ENCODE measurements at regions not wholly inside any gene's neighbourhood (a gene's known extent, or its start where the extent isn't known, plus 50 kb on each side); places are given as distances from the start of the nearest gene placed in this dataset.

DNA sequence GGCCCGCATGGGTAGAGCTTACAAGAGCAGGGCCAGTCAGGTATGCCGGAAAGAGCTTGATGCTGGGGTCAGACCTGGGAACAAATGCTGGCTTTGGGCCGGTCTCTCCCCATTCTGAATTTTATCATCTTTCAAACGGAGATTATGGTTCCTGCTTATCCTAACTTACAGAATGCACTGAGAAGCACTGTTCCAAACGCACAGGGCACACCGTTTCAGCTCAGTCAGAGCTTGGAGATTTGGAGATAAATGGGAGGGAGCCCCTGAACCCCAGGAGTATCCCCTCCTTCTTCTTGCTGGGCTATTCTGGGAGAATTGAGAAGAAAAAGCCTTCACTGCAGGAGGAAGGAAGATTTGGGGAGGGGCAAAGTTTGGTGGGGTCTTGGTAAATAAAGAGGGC lies 169.4 kb downstream of the DDX1 start:
- no peak overlapping the region for H3K27ac ChIP-seq
- H3K36me3 ChIP-seq, result no peaks in the 10 kb centered on the region
- TF ChIP-seq, protein P1, sequence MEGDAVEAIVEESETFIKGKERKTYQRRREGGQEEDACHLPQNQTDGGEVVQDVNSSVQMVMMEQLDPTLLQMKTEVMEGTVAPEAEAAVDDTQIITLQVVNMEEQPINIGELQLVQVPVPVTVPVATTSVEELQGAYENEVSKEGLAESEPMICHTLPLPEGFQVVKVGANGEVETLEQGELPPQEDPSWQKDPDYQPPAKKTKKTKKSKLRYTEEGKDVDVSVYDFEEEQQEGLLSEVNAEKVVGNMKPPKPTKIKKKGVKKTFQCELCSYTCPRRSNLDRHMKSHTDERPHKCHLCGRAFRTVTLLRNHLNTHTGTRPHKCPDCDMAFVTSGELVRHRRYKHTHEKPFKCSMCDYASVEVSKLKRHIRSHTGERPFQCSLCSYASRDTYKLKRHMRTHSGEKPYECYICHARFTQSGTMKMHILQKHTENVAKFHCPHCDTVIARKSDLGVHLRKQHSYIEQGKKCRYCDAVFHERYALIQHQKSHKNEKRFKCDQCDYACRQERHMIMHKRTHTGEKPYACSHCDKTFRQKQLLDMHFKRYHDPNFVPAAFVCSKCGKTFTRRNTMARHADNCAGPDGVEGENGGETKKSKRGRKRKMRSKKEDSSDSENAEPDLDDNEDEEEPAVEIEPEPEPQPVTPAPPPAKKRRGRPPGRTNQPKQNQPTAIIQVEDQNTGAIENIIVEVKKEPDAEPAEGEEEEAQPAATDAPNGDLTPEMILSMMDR (IDR thresholded peaks at IDR 0.05), result no peak
- TF ChIP-seq POLR2A (IDR thresholded peaks at IDR 0.05) (no peak), POLR2AphosphoS5 (IDR thresholded peaks at IDR 0.05) (no peak), EP300 (IDR thresholded peaks at IDR 0.05) (no peak)
- DNase-seq (no peak), ATAC-seq (ENCODE audit: low FRiP score in 2 of 2) (no peak)
- H3K27me3 ChIP-seq, result no peaks in the 10 kb centered on the region
- 62 to 77% methylated on average over 5 to 6 of the region's 6 CpGs for WGBS, 2 donors
- H3K4me3 ChIP-seq, result no peak overlapping the region
- peaks cover 0 to 7% (median 2%) of the 10 kb centered on the region in 4 donors for H3K4me1 ChIP-seq
- no peaks in the 10 kb centered on the region for H3K9me3 ChIP-seq

DNA sequence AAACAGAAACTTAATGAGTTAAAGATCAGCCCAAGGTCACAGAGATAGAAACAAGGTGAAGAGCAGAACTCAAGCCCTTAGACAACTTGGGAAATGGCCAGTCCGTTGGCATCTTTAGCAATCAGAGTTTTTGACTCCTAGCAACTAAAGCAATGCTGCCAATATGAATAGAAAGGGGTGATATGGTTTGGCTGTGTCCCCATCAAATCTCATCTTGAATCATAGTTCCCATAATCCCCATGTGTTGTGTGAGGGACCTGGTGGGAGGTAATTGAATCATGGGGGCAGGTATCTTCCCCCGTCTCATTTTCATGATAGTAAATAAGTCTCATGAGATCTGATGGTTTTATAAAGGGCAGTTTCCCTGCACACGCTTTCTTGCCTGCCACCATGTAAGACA lies 170.2 kb downstream of the DDX1 start:
- no peak overlapping the region for H3K27ac ChIP-seq
- no peaks in the 10 kb centered on the region for H3K9me3 ChIP-seq
- DNase-seq, result no peak
- no peak overlapping the region for H3K4me3 ChIP-seq
- H3K4me1 ChIP-seq, result peaks cover 0 to 7% (median 2%) of the 10 kb centered on the region in 4 donors
- H3K27me3 ChIP-seq, result no peaks in the 10 kb centered on the region
- ATAC-seq (ENCODE audit: low FRiP score in 2 of 2), result no peak
- WGBS, 2 donors, result 67 to 89% methylated on average over 3 of the region's 3 CpGs
- TF ChIP-seq, protein P1 (IDR thresholded peaks at IDR 0.05), result no peak
- TF ChIP-seq POLR2AphosphoS5 (IDR thresholded peaks at IDR 0.05) (no peak), POLR2A (IDR thresholded peaks at IDR 0.05) (no peak), EP300 (IDR thresholded peaks at IDR 0.05) (no peak)
- no peaks in the 10 kb centered on the region for H3K36me3 ChIP-seq

DNA sequence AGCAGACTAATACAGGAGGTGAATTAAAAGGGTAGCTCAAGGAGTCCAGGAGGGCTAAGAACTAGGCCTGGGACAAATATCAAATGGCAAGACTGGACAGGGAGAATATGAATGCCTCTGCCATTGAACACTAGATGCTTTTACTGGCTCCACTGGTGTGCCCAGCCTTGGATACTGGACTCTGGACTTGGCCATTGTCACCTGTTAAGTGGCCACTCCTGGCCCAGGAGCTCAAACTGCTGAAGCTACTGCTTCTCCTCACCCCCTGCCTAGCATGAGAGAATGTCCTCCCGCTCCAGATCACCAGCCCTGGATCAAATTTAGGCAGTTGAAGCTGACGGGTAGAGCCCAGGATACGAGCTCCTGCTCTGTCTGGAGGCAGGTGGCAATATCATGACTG lies 170.8 kb downstream of the DDX1 start:
- ATAC-seq (ENCODE audit: low FRiP score in 2 of 2) (no peak), DNase-seq (peak in 1 of 2 donors; percentile 1)
- no peaks in the 10 kb centered on the region for H3K27me3 ChIP-seq
- 65 to 95% methylated on average over 2 to 3 of the region's 3 CpGs for WGBS, 2 donors
- no peaks in the 10 kb centered on the region for H3K36me3 ChIP-seq
- no peak overlapping the region for H3K27ac ChIP-seq
- H3K4me1 ChIP-seq, result peaks cover 0 to 7% (median 2%) of the 10 kb centered on the region in 4 donors
- no peaks in the 10 kb centered on the region for H3K9me3 ChIP-seq
- TF ChIP-seq EP300 (IDR thresholded peaks at IDR 0.05), result no peak
- no peak for TF ChIP-seq POLR2A (IDR thresholded peaks at IDR 0.05)
- TF ChIP-seq, protein P1 (IDR thresholded peaks at IDR 0.05), result no peak
- TF ChIP-seq POLR2AphosphoS5 (IDR thresholded peaks at IDR 0.05), result no peak
- no peak overlapping the region for H3K4me3 ChIP-seq

DNA sequence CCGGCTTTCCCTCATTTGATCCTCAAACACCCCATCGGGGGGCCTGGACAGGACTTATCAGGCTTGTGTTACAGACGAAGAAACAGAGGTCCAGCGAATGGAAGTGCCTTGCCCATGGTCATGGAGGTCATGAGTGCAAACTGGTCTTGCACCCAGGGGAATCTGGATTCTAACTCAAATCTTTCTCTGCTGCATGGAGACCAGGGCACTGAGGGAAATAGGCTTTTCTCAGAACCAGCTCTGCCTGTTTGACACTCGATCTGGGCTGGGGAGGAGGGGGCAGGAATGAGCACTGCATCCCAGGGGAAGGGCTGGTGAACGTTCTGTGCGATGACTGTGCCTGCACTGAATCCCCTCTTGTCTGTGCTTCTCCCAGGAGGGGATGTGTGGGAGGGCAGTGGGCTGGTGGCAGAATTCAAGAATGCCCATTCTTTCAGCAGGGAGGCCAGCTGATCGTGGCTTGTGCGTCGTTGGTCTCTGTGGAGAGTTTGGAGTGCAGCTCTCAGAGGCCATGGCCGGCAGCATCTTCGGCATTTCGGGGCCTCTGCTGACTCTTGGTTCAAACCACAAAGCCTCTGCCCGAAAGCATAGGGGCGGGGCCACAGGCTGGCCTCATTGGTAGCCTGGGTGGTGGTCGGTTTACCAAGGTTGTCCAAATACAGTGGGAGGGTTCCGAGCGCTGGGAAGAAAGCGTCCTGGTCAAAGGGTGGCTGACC lies 171.6 kb downstream of the DDX1 start:
- WGBS, 2 donors, result 83 to 89% methylated on average over 7 to 19 of the region's 19 CpGs

More for the DNA sequence above, 171.6 kb downstream of the DDX1 start:
- DNase-seq, result peak; percentile 18 to 46
- Histone ChIP-seq H3K4me1 (peaks cover 0 to 7% (median 2%) of the 10 kb centered on the region in 4 donors), H3K36me3 (no peaks in the 10 kb centered on the region), H3K27me3 (no peaks in the 10 kb centered on the region), H3K4me3 (no peak overlapping the region), H3K27ac (no peak overlapping the region), H3K9me3 (no peaks in the 10 kb centered on the region)
- ATAC-seq (ENCODE audit: low FRiP score in 2 of 2), result no peak
- TF ChIP-seq, protein P1 (IDR thresholded peaks at IDR 0.05), result no peak
- TF ChIP-seq POLR2A (IDR thresholded peaks at IDR 0.05), result no peak
- TF ChIP-seq POLR2AphosphoS5 (IDR thresholded peaks at IDR 0.05), result no peak
- TF ChIP-seq EP300 (IDR thresholded peaks at IDR 0.05), result no peak
